GM23338 (cell line): ENCODE measurements at regions not wholly inside any gene's neighbourhood (a gene's known extent, or its start where the extent isn't known, plus 50 kb on each side); places are given as distances from the start of the nearest gene placed in this dataset.

Experiments used
- ATAC-seq: fragments of 200-7000 bp; cut with Tn5 transposase; 3 replicates; pipeline ENCODE4 v1.9.1; 2020
- DNase-seq: peaks from one replicate; pipeline ENCODE4 v3.0.0-alpha.2; 2015; ENCODE audit warnings: low spot score
- H2AFZ ChIP-seq: fragments of 200-600 bp; sonication (generic); 2 replicates; pipeline ENCODE4 v1.8.0; 2016; ENCODE audit warnings: antibody characterized with exemption, mild to moderate bottlenecking, moderate library complexity
- H3F3A ChIP-seq: fragments of 200-600 bp; sonication (generic); replicated peaks from 2 replicates; pipeline ENCODE4 v1.8.0; 2017; ENCODE audit warnings: antibody characterized with exemption, mixed run types, low read depth
- H3K27ac ChIP-seq: fragments of 200-600 bp; sonication (generic); 2 replicates; pipeline ENCODE4 v1.6.1; 2016; ENCODE audit warnings: low read depth
- H3K27me3 ChIP-seq: fragments of 200-600 bp; sonication (generic); 2 replicates; pipeline ENCODE4 v1.8.0; 2016; ENCODE audit warnings: mild to moderate bottlenecking, mixed run types, moderate library complexity; ENCODE audit not compliant: insufficient read depth
- H3K36me3 ChIP-seq: fragments of 200-600 bp; sonication (generic); 2 replicates; pipeline ENCODE4 v1.8.0; 2016; ENCODE audit warnings: mild to moderate bottlenecking; ENCODE audit not compliant: insufficient read depth
- H3K4me1 ChIP-seq: fragments of 200-600 bp; sonication (generic); 2 replicates; pipeline ENCODE4 v1.8.0; 2016; ENCODE audit warnings: mild to moderate bottlenecking, moderate library complexity; ENCODE audit not compliant: insufficient read depth
- H3K4me2 ChIP-seq: fragments of 200-600 bp; sonication (generic); 2 replicates; pipeline ENCODE4 v1.7.1; 2017; ENCODE audit warnings: mixed run types
- H3K4me3 ChIP-seq: fragments of 200-600 bp; sonication (generic); 2 replicates; pipeline ENCODE4 v1.6.1; 2016; ENCODE audit warnings: mixed run types
- H3K79me2 ChIP-seq: fragments of 200-600 bp; sonication (generic); replicated peaks from 2 replicates; pipeline ENCODE4 v1.8.0; 2017; ENCODE audit warnings: mild to moderate bottlenecking; ENCODE audit not compliant: insufficient read depth
- H3K9me2 ChIP-seq: fragments of 200-600 bp; sonication (generic); 2 replicates; pipeline ENCODE4 v1.8.0; 2017; ENCODE audit not compliant: insufficient read depth
- H4K20me1 ChIP-seq: fragments of 200-600 bp; sonication (generic); replicated peaks from 2 replicates; pipeline ENCODE4 v1.8.0; 2017; ENCODE audit warnings: mild to moderate bottlenecking; ENCODE audit not compliant: insufficient read depth
- H3K27ac Mint-ChIP-seq: 2 replicates; pipeline ENCODE4 v1.8.0; 2020; ENCODE audit warnings: inconsistent platforms, mild to moderate bottlenecking, moderate library complexity, mixed read lengths
- H3K27me3 Mint-ChIP-seq: 3 replicates; pipeline ENCODE4 v1.8.0; 2022; ENCODE audit warnings: low read depth, mild to moderate bottlenecking, moderate library complexity, mixed read lengths, inconsistent platforms; ENCODE audit not compliant: insufficient read depth, poor library complexity
- H3K36me3 Mint-ChIP-seq: 3 replicates; pipeline ENCODE4 v1.8.0; 2021; ENCODE audit warnings: low read depth, mild to moderate bottlenecking, inconsistent platforms, moderate library complexity, mixed read lengths
- H3K4me1 Mint-ChIP-seq: 3 replicates; pipeline ENCODE4 v1.8.0; 2020; ENCODE audit warnings: mild to moderate bottlenecking, inconsistent platforms, mixed read lengths
- H3K4me3 Mint-ChIP-seq: 3 replicates; pipeline ENCODE4 v1.8.0; 2021; ENCODE audit warnings: moderate library complexity, mild to moderate bottlenecking, inconsistent platforms, mixed read lengths
- H3K9me3 Mint-ChIP-seq: 3 replicates; pipeline ENCODE4 v1.8.0; 2020; ENCODE audit warnings: moderate library complexity, mild to moderate bottlenecking, inconsistent platforms, mixed read lengths
- CTCF ChIP-seq, 2 experiments: fragments of 200-600 bp in 1 of 2; sonication (generic) in 1 of 2; conservative IDR thresholded peaks; 2 replicates each; pipeline versions ENCODE4 v1.5.1 to v1.6.1; 2016 to 2017; ENCODE audit warnings: antibody characterized with exemption in 2 of 2, low read depth in 2 of 2, mild to moderate bottlenecking in 2 of 2, moderate library complexity in 1 of 2
- EZH2phosphoT487 ChIP-seq: fragments of 200-600 bp; sonication (generic); IDR thresholded peaks from one replicate; pipeline ENCODE4 v1.8.1; 2018; ENCODE audit warnings: antibody characterized with exemption; ENCODE audit not compliant: unreplicated experiment
- JUNB ChIP-seq: IDR thresholded peaks from one replicate; pipeline ENCODE4 v1.6.1; 2016; ENCODE audit warnings: antibody characterized with exemption; ENCODE audit not compliant: unreplicated experiment
- STAT1 ChIP-seq: IDR thresholded peaks from one replicate; pipeline ENCODE4 v1.6.1; 2016; ENCODE audit warnings: antibody characterized with exemption; ENCODE audit not compliant: unreplicated experiment
- ZNF114 ChIP-seq: fragments of 250-450 bp; sonication (Bioruptor Pico); IDR thresholded peaks from 2 replicates; pipeline ENCODE4 v1.5.0; 2020; ENCODE audit warnings: mild to moderate bottlenecking, moderate library complexity
- ZNF331 ChIP-seq: fragments of 250-450 bp; sonication (Bioruptor Pico); IDR thresholded peaks from 2 replicates; pipeline ENCODE4 v1.5.0; 2020; ENCODE audit warnings: low read depth, mild to moderate bottlenecking, moderate library complexity
- TF ChIP-seq, protein P1 (sequence below): IDR thresholded peaks from one replicate; pipeline ENCODE4 v1.6.1; 2018; ENCODE audit warnings: antibody characterized with exemption; ENCODE audit not compliant: unreplicated experiment
- TF ChIP-seq, protein P2 (sequence below): IDR thresholded peaks from 2 replicates; pipeline ENCODE4 v1.6.1; 2016; ENCODE audit warnings: antibody characterized with exemption

GRCh38 chr4:32864713-32865351 is 2144.7 kb downstream of the PCDH7 start:
- no peaks in the 10 kb centered on the region for H3K36me3 Mint-ChIP-seq
- no peaks in the 10 kb centered on the region for H3K9me2 ChIP-seq
- 0 out of 3 replicates have a peak, but pooled peaks cover 4% of the 10 kb centered on the region for H3K9me3 Mint-ChIP-seq
- no peak overlapping the region for H2AFZ ChIP-seq
- no peaks in the 10 kb centered on the region for H4K20me1 ChIP-seq
- no peak for TF ChIP-seq JUNB
- DNase-seq (no peak), ATAC-seq (no peak)
- no peaks in the 10 kb centered on the region for H3K4me1 ChIP-seq
- H3K4me3 ChIP-seq: no peak overlapping the region
- H3K27me3 Mint-ChIP-seq: peaks cover 3% of the 10 kb centered on the region
- no peaks in the 10 kb centered on the region for H3K4me1 Mint-ChIP-seq
- H3K4me2 ChIP-seq: no peak overlapping the region
- H3K4me3 Mint-ChIP-seq: no peak overlapping the region
- no peaks in the 10 kb centered on the region for H3K27me3 ChIP-seq
- H3K79me2 ChIP-seq: no peaks in the 10 kb centered on the region
- no peaks in the 10 kb centered on the region for H3F3A ChIP-seq
- H3K36me3 ChIP-seq: no peaks in the 10 kb centered on the region
- no peak overlapping the region for H3K27ac Mint-ChIP-seq
- no peak overlapping the region for H3K27ac ChIP-seq

GRCh38 chr4:32876546-32876945 is 2156.4 kb downstream of the PCDH7 start:
- TF ChIP-seq, protein P1, sequence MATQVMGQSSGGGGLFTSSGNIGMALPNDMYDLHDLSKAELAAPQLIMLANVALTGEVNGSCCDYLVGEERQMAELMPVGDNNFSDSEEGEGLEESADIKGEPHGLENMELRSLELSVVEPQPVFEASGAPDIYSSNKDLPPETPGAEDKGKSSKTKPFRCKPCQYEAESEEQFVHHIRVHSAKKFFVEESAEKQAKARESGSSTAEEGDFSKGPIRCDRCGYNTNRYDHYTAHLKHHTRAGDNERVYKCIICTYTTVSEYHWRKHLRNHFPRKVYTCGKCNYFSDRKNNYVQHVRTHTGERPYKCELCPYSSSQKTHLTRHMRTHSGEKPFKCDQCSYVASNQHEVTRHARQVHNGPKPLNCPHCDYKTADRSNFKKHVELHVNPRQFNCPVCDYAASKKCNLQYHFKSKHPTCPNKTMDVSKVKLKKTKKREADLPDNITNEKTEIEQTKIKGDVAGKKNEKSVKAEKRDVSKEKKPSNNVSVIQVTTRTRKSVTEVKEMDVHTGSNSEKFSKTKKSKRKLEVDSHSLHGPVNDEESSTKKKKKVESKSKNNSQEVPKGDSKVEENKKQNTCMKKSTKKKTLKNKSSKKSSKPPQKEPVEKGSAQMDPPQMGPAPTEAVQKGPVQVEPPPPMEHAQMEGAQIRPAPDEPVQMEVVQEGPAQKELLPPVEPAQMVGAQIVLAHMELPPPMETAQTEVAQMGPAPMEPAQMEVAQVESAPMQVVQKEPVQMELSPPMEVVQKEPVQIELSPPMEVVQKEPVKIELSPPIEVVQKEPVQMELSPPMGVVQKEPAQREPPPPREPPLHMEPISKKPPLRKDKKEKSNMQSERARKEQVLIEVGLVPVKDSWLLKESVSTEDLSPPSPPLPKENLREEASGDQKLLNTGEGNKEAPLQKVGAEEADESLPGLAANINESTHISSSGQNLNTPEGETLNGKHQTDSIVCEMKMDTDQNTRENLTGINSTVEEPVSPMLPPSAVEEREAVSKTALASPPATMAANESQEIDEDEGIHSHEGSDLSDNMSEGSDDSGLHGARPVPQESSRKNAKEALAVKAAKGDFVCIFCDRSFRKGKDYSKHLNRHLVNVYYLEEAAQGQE: no peak
- TF ChIP-seq STAT1: no peak
- TF ChIP-seq CTCF (conservative IDR thresholded peaks at IDR 0.05; ENCODE audit: low read depth in 2 of 2): no peak
- no peak for TF ChIP-seq ZNF114 (CRISPR knock-in tag)
- no peak for TF ChIP-seq ZNF331 (CRISPR knock-in tag)
- no peak for TF ChIP-seq EZH2phosphoT487
- TF ChIP-seq, protein P2, sequence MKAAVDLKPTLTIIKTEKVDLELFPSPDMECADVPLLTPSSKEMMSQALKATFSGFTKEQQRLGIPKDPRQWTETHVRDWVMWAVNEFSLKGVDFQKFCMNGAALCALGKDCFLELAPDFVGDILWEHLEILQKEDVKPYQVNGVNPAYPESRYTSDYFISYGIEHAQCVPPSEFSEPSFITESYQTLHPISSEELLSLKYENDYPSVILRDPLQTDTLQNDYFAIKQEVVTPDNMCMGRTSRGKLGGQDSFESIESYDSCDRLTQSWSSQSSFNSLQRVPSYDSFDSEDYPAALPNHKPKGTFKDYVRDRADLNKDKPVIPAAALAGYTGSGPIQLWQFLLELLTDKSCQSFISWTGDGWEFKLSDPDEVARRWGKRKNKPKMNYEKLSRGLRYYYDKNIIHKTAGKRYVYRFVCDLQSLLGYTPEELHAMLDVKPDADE: no peak
- Histone ChIP-seq H3K79me2 (no peaks in the 10 kb centered on the region), H3K27me3 (no peaks in the 10 kb centered on the region), H3K4me3 (no peak overlapping the region), H3K27ac (no peak overlapping the region), H3K36me3 (no peaks in the 10 kb centered on the region), H3K4me1 (no peaks in the 10 kb centered on the region), H3K4me2 (no peak overlapping the region), H2AFZ (no peak overlapping the region), H4K20me1 (no peaks in the 10 kb centered on the region), H3K9me2 (no peaks in the 10 kb centered on the region), H3F3A (no peaks in the 10 kb centered on the region)
- Mint-ChIP-seq H3K36me3 (no peaks in the 10 kb centered on the region), H3K27me3 (peaks cover 2% of the 10 kb centered on the region), H3K27ac (no peak overlapping the region), H3K9me3 (peaks cover 3% of the 10 kb centered on the region; the same call in 1 of the 3 replicates), H3K4me1 (no peaks in the 10 kb centered on the region), H3K4me3 (no peak overlapping the region)
- DNase-seq (no peak), ATAC-seq (no peak)
